ENCODE measurements at regions not wholly inside any gene's neighbourhood (a gene's known extent, or its start where the extent isn't known, plus 50 kb on each side); places are given as distances from the start of the nearest gene placed in this dataset.

- no peak for DNase-seq (ENCODE audit: extremely low spot score, unreplicated experiment)
- H3K9me3 Mint-ChIP-seq (ENCODE audit: unreplicated experiment) = peaks cover 11% of the 10 kb centered on the region
- no peaks in the 10 kb centered on the region for H3K27me3 Mint-ChIP-seq (ENCODE audit: unreplicated experiment)
- H3K27ac Mint-ChIP-seq (ENCODE audit: unreplicated experiment) = no peak overlapping the region
- TF ChIP-seq, protein P1, sequence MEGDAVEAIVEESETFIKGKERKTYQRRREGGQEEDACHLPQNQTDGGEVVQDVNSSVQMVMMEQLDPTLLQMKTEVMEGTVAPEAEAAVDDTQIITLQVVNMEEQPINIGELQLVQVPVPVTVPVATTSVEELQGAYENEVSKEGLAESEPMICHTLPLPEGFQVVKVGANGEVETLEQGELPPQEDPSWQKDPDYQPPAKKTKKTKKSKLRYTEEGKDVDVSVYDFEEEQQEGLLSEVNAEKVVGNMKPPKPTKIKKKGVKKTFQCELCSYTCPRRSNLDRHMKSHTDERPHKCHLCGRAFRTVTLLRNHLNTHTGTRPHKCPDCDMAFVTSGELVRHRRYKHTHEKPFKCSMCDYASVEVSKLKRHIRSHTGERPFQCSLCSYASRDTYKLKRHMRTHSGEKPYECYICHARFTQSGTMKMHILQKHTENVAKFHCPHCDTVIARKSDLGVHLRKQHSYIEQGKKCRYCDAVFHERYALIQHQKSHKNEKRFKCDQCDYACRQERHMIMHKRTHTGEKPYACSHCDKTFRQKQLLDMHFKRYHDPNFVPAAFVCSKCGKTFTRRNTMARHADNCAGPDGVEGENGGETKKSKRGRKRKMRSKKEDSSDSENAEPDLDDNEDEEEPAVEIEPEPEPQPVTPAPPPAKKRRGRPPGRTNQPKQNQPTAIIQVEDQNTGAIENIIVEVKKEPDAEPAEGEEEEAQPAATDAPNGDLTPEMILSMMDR (IDR thresholded peaks at IDR 0.05) = no peak
- no peak overlapping the region for H3K4me3 Mint-ChIP-seq (ENCODE audit: unreplicated experiment)
- no peaks in the 10 kb centered on the region for H3K36me3 Mint-ChIP-seq (ENCODE audit: unreplicated experiment)
- H3K4me1 Mint-ChIP-seq (ENCODE audit: unreplicated experiment) = peaks cover 17% of the 10 kb centered on the region
These were observed 444.4 kb downstream of the HDGFL1 start for GRCh38 chr6:23013776-23014175.

- Mint-ChIP-seq H3K27me3 (ENCODE audit: unreplicated experiment) (no peaks in the 10 kb centered on the region), H3K4me3 (ENCODE audit: unreplicated experiment) (no peak overlapping the region), H3K36me3 (ENCODE audit: unreplicated experiment) (no peaks in the 10 kb centered on the region), H3K27ac (ENCODE audit: unreplicated experiment) (peak overlapping the region; percentile 29), H3K4me1 (ENCODE audit: unreplicated experiment) (peaks cover 17% of the 10 kb centered on the region), H3K9me3 (ENCODE audit: unreplicated experiment) (peaks cover 4% of the 10 kb centered on the region)
- DNase-seq (ENCODE audit: extremely low spot score, unreplicated experiment) = no peak
- TF ChIP-seq, protein P1 (IDR thresholded peaks at IDR 0.05) = no peak
These were observed 447.3 kb downstream of the HDGFL1 start for GRCh38 chr6:23016696-23017095.

GRCh38 chr6:23021487-23021886 lies 452.1 kb downstream of the HDGFL1 start:
- no peaks in the 10 kb centered on the region for H3K36me3 Mint-ChIP-seq (ENCODE audit: unreplicated experiment)
- H3K4me1 Mint-ChIP-seq (ENCODE audit: unreplicated experiment) = peaks cover 12% of the 10 kb centered on the region
- H3K27me3 Mint-ChIP-seq (ENCODE audit: unreplicated experiment) = no peaks in the 10 kb centered on the region
- no peak overlapping the region for H3K27ac Mint-ChIP-seq (ENCODE audit: unreplicated experiment)
- H3K9me3 Mint-ChIP-seq (ENCODE audit: unreplicated experiment) = peaks cover 6% of the 10 kb centered on the region
- H3K4me3 Mint-ChIP-seq (ENCODE audit: unreplicated experiment) = no peak overlapping the region
- no peak for DNase-seq (ENCODE audit: extremely low spot score, unreplicated experiment)
- TF ChIP-seq, protein P1 (IDR thresholded peaks at IDR 0.05) = no peak

- H3K4me1 Mint-ChIP-seq (ENCODE audit: unreplicated experiment) = no peaks in the 10 kb centered on the region
- no peak for DNase-seq (ENCODE audit: extremely low spot score, unreplicated experiment)
- H3K27ac Mint-ChIP-seq (ENCODE audit: unreplicated experiment) = no peak overlapping the region
- TF ChIP-seq, protein P1 (IDR thresholded peaks at IDR 0.05) = no peak
- no peak overlapping the region for H3K4me3 Mint-ChIP-seq (ENCODE audit: unreplicated experiment)
- H3K36me3 Mint-ChIP-seq (ENCODE audit: unreplicated experiment) = no peaks in the 10 kb centered on the region
- no peaks in the 10 kb centered on the region for H3K9me3 Mint-ChIP-seq (ENCODE audit: unreplicated experiment)
- H3K27me3 Mint-ChIP-seq (ENCODE audit: unreplicated experiment) = no peaks in the 10 kb centered on the region
These were observed 457.9 kb downstream of the HDGFL1 start for GRCh38 chr6:23027281-23027680.

- no peaks in the 10 kb centered on the region for H3K36me3 Mint-ChIP-seq (ENCODE audit: unreplicated experiment)
- no peaks in the 10 kb centered on the region for H3K27me3 Mint-ChIP-seq (ENCODE audit: unreplicated experiment)
- DNase-seq (ENCODE audit: extremely low spot score, unreplicated experiment) = no peak
- TF ChIP-seq, protein P1 (IDR thresholded peaks at IDR 0.05) = peak; percentile 16
- H3K4me1 Mint-ChIP-seq (ENCODE audit: unreplicated experiment) = no peaks in the 10 kb centered on the region
- H3K4me3 Mint-ChIP-seq (ENCODE audit: unreplicated experiment) = no peak overlapping the region
- no peak overlapping the region for H3K27ac Mint-ChIP-seq (ENCODE audit: unreplicated experiment)
- H3K9me3 Mint-ChIP-seq (ENCODE audit: unreplicated experiment) = no peaks in the 10 kb centered on the region
These were observed 462.6 kb downstream of the HDGFL1 start for GRCh38 chr6:23031986-23032385.

All from osteocyte (in vitro differentiated cells).